DOHH2 (cell line): ENCODE measurements at regions not wholly inside any gene's neighbourhood (a gene's known extent, or its start where the extent isn't known, plus 50 kb on each side); places are given as distances from the start of the nearest gene placed in this dataset.
"Not testable (repeated sequence)": the region's sequence is repeated elsewhere in the genome, so short reads cannot be mapped to it uniquely, and the experiment has no call there.

Source experiments
- H3F3A ChIP-seq: fragments of 200-600 bp; sonication (generic), shearing (Covaris generic); 2 replicates; pipeline ENCODE4 v1.6.0; 2016; ENCODE audit warnings: antibody characterized with exemption, mild to moderate bottlenecking; ENCODE audit not compliant: control insufficient read depth, insufficient read depth
- H3K27ac ChIP-seq: fragments of 200-600 bp; sonication (generic); 2 replicates; pipeline ENCODE4 v1.5.1; 2014; ENCODE audit warnings: low read depth, mild to moderate bottlenecking, low read length, moderate library complexity
- H3K27me3 ChIP-seq: fragments of 200-600 bp; sonication (generic); 2 replicates; pipeline ENCODE4 v1.6.1; 2014; ENCODE audit warnings: mild to moderate bottlenecking, low read length, mixed read lengths; ENCODE audit not compliant: control insufficient read depth
- H3K36me3 ChIP-seq: fragments of 200-600 bp; sonication (generic); 2 replicates; pipeline ENCODE4 v1.6.1; 2014; ENCODE audit warnings: mild to moderate bottlenecking, low read length, moderate library complexity, mixed read lengths; ENCODE audit not compliant: control insufficient read depth
- H3K4me1 ChIP-seq: fragments of 200-600 bp; sonication (generic); 2 replicates; pipeline ENCODE4 v1.6.1; 2014; ENCODE audit warnings: mild to moderate bottlenecking, low read length, mixed read lengths; ENCODE audit not compliant: control insufficient read depth
- H3K4me2 ChIP-seq: fragments of 200-600 bp; sonication (generic); 2 replicates; pipeline ENCODE4 v1.6.0; 2014; ENCODE audit warnings: mild to moderate bottlenecking, low read length, moderate library complexity
- H3K4me3 ChIP-seq: fragments of 200-600 bp; sonication (generic); 2 replicates; pipeline ENCODE4 v1.5.1; 2014; ENCODE audit warnings: mild to moderate bottlenecking, low read length, mixed read lengths
- H3K79me2 ChIP-seq: fragments of 200-600 bp; sonication (generic); 2 replicates; pipeline ENCODE4 v1.6.1; 2014; ENCODE audit warnings: mild to moderate bottlenecking, low read length, mixed read lengths; ENCODE audit not compliant: control insufficient read depth
- H3K9me2 ChIP-seq: fragments of 200-600 bp; sonication (generic); replicated peaks from 2 replicates; pipeline ENCODE4 v1.6.1; 2014; ENCODE audit warnings: mild to moderate bottlenecking, low read length, mixed read lengths; ENCODE audit not compliant: control insufficient read depth
- H3K9me3 ChIP-seq: fragments of 200-600 bp; sonication (generic); 2 replicates; pipeline ENCODE4 v1.6.1; 2014; ENCODE audit warnings: antibody characterized with exemption, low read length, mixed read lengths; ENCODE audit not compliant: control insufficient read depth, insufficient read depth
- H4K20me1 ChIP-seq: fragments of 200-600 bp; sonication (generic); 2 replicates; pipeline ENCODE4 v1.6.0; 2014; ENCODE audit warnings: low read depth, mild to moderate bottlenecking, antibody characterized with exemption, low read length, moderate library complexity; ENCODE audit not compliant: control insufficient read depth, insufficient read depth
- CTCF ChIP-seq: fragments of 200-600 bp; sonication (generic); IDR thresholded peaks from one replicate; pipeline ENCODE4 v1.5.1; 2014; ENCODE audit warnings: antibody characterized with exemption, mild to moderate bottlenecking, low read depth, low read length; ENCODE audit not compliant: poor library complexity, severe bottlenecking
- EZH2phosphoT487 ChIP-seq: fragments of 200-600 bp; sonication (generic); IDR thresholded peaks from 2 replicates; pipeline ENCODE4 v1.6.1; 2017; ENCODE audit warnings: borderline replicate concordance, mild to moderate bottlenecking, antibody characterized with exemption, low read length, moderate library complexity, mixed read lengths

GRCh38 chrX:1813809-1814208 is 198.9 kb downstream of the ASMT start:
- H3F3A ChIP-seq, result no peaks in the 10 kb centered on the region
- H3K79me2 ChIP-seq, result no peaks in the 10 kb centered on the region
- H3K36me3 ChIP-seq, result no peaks in the 10 kb centered on the region
- no peak for TF ChIP-seq EZH2phosphoT487
- no peak for TF ChIP-seq CTCF
- no peaks in the 10 kb centered on the region for H3K4me1 ChIP-seq
- H3K9me2 ChIP-seq, result no peaks in the 10 kb centered on the region
- H3K27ac ChIP-seq, result no peak overlapping the region
- no peaks in the 10 kb centered on the region for H4K20me1 ChIP-seq
- H3K27me3 ChIP-seq, result no peaks in the 10 kb centered on the region
- peaks cover 4% of the 10 kb centered on the region; the same call in 1 of the 2 replicates for H3K9me3 ChIP-seq
- no peak overlapping the region for H3K4me2 ChIP-seq
- H3K4me3 ChIP-seq, result no peak overlapping the region

- no peak for TF ChIP-seq CTCF
- TF ChIP-seq EZH2phosphoT487, result no peak
- peaks cover 4% of the 10 kb centered on the region; the same call in 1 of the 2 replicates for H3K9me3 ChIP-seq
- H3K9me2 ChIP-seq, result no peaks in the 10 kb centered on the region
- H3F3A ChIP-seq, result no peaks in the 10 kb centered on the region
- H3K27me3 ChIP-seq, result no peaks in the 10 kb centered on the region
- no peaks in the 10 kb centered on the region for H4K20me1 ChIP-seq
- no peak overlapping the region for H3K4me3 ChIP-seq
- H3K36me3 ChIP-seq, result no peaks in the 10 kb centered on the region
- no peaks in the 10 kb centered on the region for H3K79me2 ChIP-seq
- no peak overlapping the region for H3K4me2 ChIP-seq
- H3K4me1 ChIP-seq, result no peaks in the 10 kb centered on the region
- H3K27ac ChIP-seq, result no peak overlapping the region
Observed at GRCh38 chrX:1815456-1816175, 200.8 kb downstream of the ASMT start.

GRCh38 chrX:1816387-1816982 is 201.6 kb downstream of the ASMT start:
- not testable (repeated sequence) for H3K27me3 ChIP-seq, H4K20me1 ChIP-seq, H3K4me3 ChIP-seq, H3K4me1 ChIP-seq, H3K9me2 ChIP-seq, H3F3A ChIP-seq, H3K79me2 ChIP-seq, H3K27ac ChIP-seq, H3K9me3 ChIP-seq, H3K4me2 ChIP-seq, H3K36me3 ChIP-seq

GRCh38 chrX:1821846-1822245 is 207.0 kb downstream of the ASMT start:
- Histone ChIP-seq H4K20me1 (no peaks in the 10 kb centered on the region), H3K79me2 (no peaks in the 10 kb centered on the region), H3K9me3 (no peaks in the 10 kb centered on the region), H3K27me3 (no peaks in the 10 kb centered on the region), H3F3A (no peaks in the 10 kb centered on the region), H3K27ac (no peak overlapping the region), H3K4me2 (no peak overlapping the region), H3K4me3 (no peak overlapping the region), H3K4me1 (no peaks in the 10 kb centered on the region), H3K36me3 (no peaks in the 10 kb centered on the region), H3K9me2 (no peaks in the 10 kb centered on the region)
- TF ChIP-seq CTCF (no peak), EZH2phosphoT487 (no peak)
